AG04449 (cell line): ENCODE measurements at regions not wholly inside any gene's neighbourhood (a gene's known extent, or its start where the extent isn't known, plus 50 kb on each side); places are given as distances from the start of the nearest gene placed in this dataset.
"Not testable (repeated sequence)": the region's sequence is repeated elsewhere in the genome, so short reads cannot be mapped to it uniquely, and the experiment has no call there.

ENCODE experiments used
- CTCF ChIA-PET: fragments of 350-600 bp; formaldehyde crosslinking; extraction: SDS; loops from one replicate; lab custom pipeline; 2021; ENCODE audit warnings: antibody characterized with exemption; lab: Yijun Ruan, JAX
- POLR2A ChIA-PET: fragments of 400-600, 350-600 bp; formaldehyde crosslinking; extraction: SDS; loops from one replicate; lab custom pipeline; 2020; ENCODE audit warnings: antibody characterized with exemption, inconsistent platforms; lab: Yijun Ruan, JAX
- DNase-seq: peaks from one replicate; pipeline ENCODE4 v3.0.0-alpha.2; 2010; ENCODE audit warnings: low read depth, low spot score
- H3K4me3 ChIP-seq: 2 replicates; pipeline ENCODE4 v1.5.1; 2011; ENCODE audit warnings: low read depth, mild to moderate bottlenecking, control low read depth, low read length
- CTCF ChIP-seq: IDR thresholded peaks from one replicate; pipeline ENCODE4 v1.5.1; 2011; ENCODE audit warnings: mild to moderate bottlenecking, moderate library complexity, low read length, control low read depth, inconsistent platforms; ENCODE audit not compliant: insufficient read depth; ENCODE audit errors: missing control alignments

- CTCF ChIA-PET = no interaction called here
- no peak for DNase-seq
- no peak overlapping the region for H3K4me3 ChIP-seq
- no peak for TF ChIP-seq CTCF
- POLR2A ChIA-PET = no interaction called here
Measured at GRCh38 chr10:123274306-123275135, 120.3 kb downstream of the BUB3 start.

DNA sequence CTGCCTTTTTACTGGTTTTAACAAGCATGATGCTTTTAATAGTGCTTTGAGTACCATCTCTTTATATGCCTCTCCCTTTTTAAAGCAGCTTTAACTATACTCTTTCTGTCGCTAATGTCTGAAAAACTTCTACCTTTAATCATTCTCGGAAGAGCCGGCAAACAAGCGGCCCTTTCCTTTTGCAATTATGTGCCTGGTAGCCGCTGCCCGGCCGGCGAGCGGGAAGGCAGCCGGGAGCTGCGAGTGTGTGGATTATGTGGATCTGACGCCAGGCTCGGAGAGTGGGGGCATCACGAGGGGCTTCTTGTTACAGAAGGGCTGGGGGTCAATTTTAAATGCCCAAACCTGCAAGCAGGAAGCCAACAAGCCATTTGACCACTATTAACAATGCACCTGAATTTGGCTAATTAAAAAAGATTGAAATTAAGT is 120.9 kb downstream of the BUB3 start:
- no peak for TF ChIP-seq CTCF
- ChIA-PET CTCF (no interaction called here), POLR2A (no interaction called here)
- H3K4me3 ChIP-seq = no peak overlapping the region
- no peak for DNase-seq

GRCh38 chr10:123278445-123278844 is 124.2 kb downstream of the BUB3 start:
- no peak for DNase-seq
- ChIA-PET CTCF (interaction anchor here (0.6 kb wide), 1 partner anchor 91 kb away, joined by 3 read pairs; no protein-coding TSS in a partner anchor), POLR2A (no interaction called here)
- no peak overlapping the region for H3K4me3 ChIP-seq
- TF ChIP-seq CTCF = no peak

GRCh38 chr10:123283371-123283770 is 129.2 kb downstream of the BUB3 start:
- POLR2A ChIA-PET, H3K4me3 ChIP-seq, DNase-seq, CTCF ChIA-PET: not testable (repeated sequence)

DNA sequence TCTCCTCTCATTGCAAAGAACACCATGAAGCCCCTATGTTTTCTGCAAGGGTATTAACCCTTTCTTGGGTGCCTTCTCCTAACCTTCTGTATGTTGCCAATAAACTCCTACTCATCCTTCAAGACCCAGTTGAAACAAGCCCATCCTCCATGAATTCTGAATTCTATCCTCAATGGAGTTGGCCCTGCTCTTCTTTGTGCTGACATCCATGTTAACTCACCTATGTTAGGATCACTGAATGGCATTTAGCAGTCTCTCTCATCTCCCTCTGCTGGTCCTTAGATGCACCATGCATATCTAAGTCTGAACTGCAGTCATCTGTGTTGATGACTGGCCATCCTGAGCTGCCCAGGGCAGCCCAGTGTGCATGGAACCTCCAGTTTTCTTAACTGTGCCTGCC is 129.8 kb downstream of the BUB3 start:
- ChIA-PET POLR2A (no interaction called here), CTCF (no interaction called here)
- no peak overlapping the region for H3K4me3 ChIP-seq
- DNase-seq = no peak
- no peak for TF ChIP-seq CTCF

DNA sequence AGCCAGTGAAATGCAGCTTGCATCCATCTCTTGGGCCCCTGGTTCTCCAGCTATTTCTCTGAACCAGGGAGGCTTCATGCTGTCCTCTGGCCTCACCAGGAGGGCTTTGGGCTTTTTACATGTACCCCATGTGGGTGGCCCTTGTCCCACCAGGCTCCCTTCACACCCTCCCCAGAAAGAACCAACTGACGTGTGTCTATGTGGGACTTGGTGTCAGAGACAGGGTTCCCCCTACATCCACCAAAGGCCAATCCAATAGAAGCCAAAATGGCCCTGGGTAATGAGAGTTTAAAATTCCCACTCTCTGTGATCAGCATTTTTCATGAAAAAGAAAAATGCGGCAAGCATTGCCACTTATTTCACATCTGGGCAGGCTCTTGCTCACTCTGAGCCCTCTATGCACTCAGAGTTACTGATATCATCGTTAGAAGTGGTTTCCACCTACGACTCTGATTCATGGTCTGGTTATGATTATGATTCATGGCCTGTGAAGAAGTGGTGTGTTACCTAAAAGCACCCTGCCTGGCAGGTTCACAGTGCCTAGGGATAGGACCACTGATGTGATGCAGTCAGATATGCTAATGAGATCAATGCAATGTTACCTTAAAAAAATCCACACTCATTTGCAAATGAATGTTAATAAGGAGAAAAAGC is 133.5 kb downstream of the BUB3 start:
- ChIA-PET POLR2A (no interaction called here), CTCF (no interaction called here)
- no peak for TF ChIP-seq CTCF
- H3K4me3 ChIP-seq = no peak overlapping the region
- DNase-seq = no peak

- ChIA-PET POLR2A (no interaction called here), CTCF (no interaction called here)
- no peak for TF ChIP-seq CTCF
- DNase-seq = no peak
- no peak overlapping the region for H3K4me3 ChIP-seq
Measured at GRCh38 chr10:123289432-123289831, 135.2 kb downstream of the BUB3 start.
